HCT116 (cell line): ENCODE measurements at regions not wholly inside any gene's neighbourhood (a gene's known extent, or its start where the extent isn't known, plus 50 kb on each side); places are given as distances from the start of the nearest gene placed in this dataset.

Experiments
- ATAC-seq: fragments of 200-7000 bp; cut with Tn5 transposase; 2 replicates; pipeline ENCODE4 v1.9.1; 2020; ENCODE audit warnings: mild to moderate bottlenecking, moderate library complexity
- BruUV-seq: library from RNA; stranded (reverse); fragments of 400-500 nt; replicated peaks from 2 replicates; lab custom pipeline; 2021; lab: Mats Ljungman, UMichigan
- CTCF ChIA-PET: fragments of 300-600 bp; sonication (Branson Sonifier 250); formaldehyde crosslinking; loops from one replicate; lab custom pipeline; 2021; ENCODE audit warnings: antibody characterized with exemption; lab: Charles Lee
- POLR2A ChIA-PET: fragments of 300-600, 350-600 bp; sonication (Branson Sonifier 250); formaldehyde crosslinking; loops from one replicate; lab custom pipeline; 2021; ENCODE audit warnings: antibody characterized with exemption; lab: Charles Lee
- RAD21 ChIA-PET, 2 experiments: fragments of 300-600 bp; sonication (Branson Sonifier 250); formaldehyde crosslinking; loops; one replicate each; lab custom pipeline; 2023; ENCODE audit warnings: low total read pairs in 2 of 2; ENCODE audit not compliant: uncharacterized antibody in 2 of 2, unreplicated experiment in 2 of 2, low non-redundant PET in 1 of 2; lab: Charles Lee
- DNase-seq: peaks from one replicate; pipeline ENCODE4 v3.0.0-alpha.2; 2010; ENCODE audit warnings: low read depth, low spot score
- H2AFZ ChIP-seq: fragments of 200-600 bp; shearing (Covaris generic), sonication (generic); 2 replicates; pipeline ENCODE4 v1.6.1; 2017; ENCODE audit warnings: low read depth, mixed run types, mixed read lengths, antibody characterized with exemption, low read length; ENCODE audit not compliant: poor library complexity, severe bottlenecking
- H3K27ac ChIP-seq: 2 replicates; pipeline ENCODE4 v1.5.1; 2012; ENCODE audit warnings: low read depth, low read length
- H3K27me3 ChIP-seq: fragments of 200-600 bp; sonication (generic); 2 replicates; pipeline ENCODE4 v1.6.1; 2016; ENCODE audit warnings: mixed run types, low read length, mixed read lengths; ENCODE audit not compliant: insufficient read depth
- H3K36me3 ChIP-seq, 2 experiments: fragments of 200-500 bp in 1 of 2; fragments of 200-600 bp in 1 of 2; sonication (Bioruptor generic) in 1 of 2; sonication (generic) in 1 of 2; 2 replicates each; pipeline versions ENCODE4 v1.5.1 to v1.6.1; 2014 to 2016; ENCODE audit warnings: low read length in 2 of 2, inconsistent platforms in 1 of 2, mixed read lengths in 1 of 2, mixed run types in 1 of 2; ENCODE audit not compliant: insufficient read depth in 2 of 2, control insufficient read depth in 1 of 2
- H3K4me1 ChIP-seq, 2 experiments: fragments of 200-600 bp in 1 of 2; sonication (generic) in 1 of 2; 2 replicates each; pipeline versions ENCODE4 v1.5.1 to v1.6.1; 2012 to 2017; ENCODE audit warnings: low read length in 2 of 2, inconsistent platforms in 1 of 2, mild to moderate bottlenecking in 1 of 2, mixed read lengths in 1 of 2, mixed run types in 1 of 2, moderate library complexity in 1 of 2; ENCODE audit not compliant: insufficient read depth in 2 of 2, control insufficient read depth in 1 of 2
- H3K4me2 ChIP-seq: fragments of 200-600 bp; sonication (generic); 2 replicates; pipeline ENCODE4 v1.6.1; 2017; ENCODE audit warnings: mixed run types, low read length, mixed read lengths
- H3K4me3 ChIP-seq, 2 experiments: fragments of 200-600 bp in 1 of 2; sonication (generic) in 1 of 2; replicated peaks in 1 of 2; 2 replicates each; pipeline ENCODE4 v1.5.1; 2011 to 2016; ENCODE audit warnings: low read length in 2 of 2, control low read depth in 1 of 2, low read depth in 1 of 2, mild to moderate bottlenecking in 1 of 2, mixed read lengths in 1 of 2, mixed run types in 1 of 2
- H3K79me2 ChIP-seq: fragments of 200-600 bp; sonication (generic); 2 replicates; pipeline ENCODE4 v1.6.1; 2017; ENCODE audit warnings: mild to moderate bottlenecking, mixed run types, low read length, moderate library complexity, mixed read lengths; ENCODE audit not compliant: insufficient read depth
- H3K9ac ChIP-seq: fragments of 200-600 bp; sonication (generic); 2 replicates; pipeline ENCODE4 v1.6.1; 2016; ENCODE audit warnings: low read length, mixed read lengths
- H3K9me2 ChIP-seq: fragments of 200-600 bp; sonication (generic), shearing (Covaris generic); 2 replicates; pipeline ENCODE4 v1.6.1; 2017; ENCODE audit warnings: mixed run types, mild to moderate bottlenecking, moderate library complexity; ENCODE audit not compliant: insufficient read depth
- H3K9me3 ChIP-seq, 2 experiments: fragments of 200-500 bp in 1 of 2; fragments of 200-600 bp in 1 of 2; sonication (Bioruptor generic) in 1 of 2; sonication (generic) in 1 of 2; 2 replicates each; pipeline ENCODE4 v1.6.1; 2014 to 2017; ENCODE audit warnings: low read length in 2 of 2, mixed read lengths in 2 of 2, inconsistent platforms in 1 of 2, low read depth in 1 of 2, mild to moderate bottlenecking in 1 of 2, mixed run types in 1 of 2, moderate library complexity in 1 of 2; ENCODE audit not compliant: control insufficient read depth in 1 of 2, insufficient read depth in 1 of 2
- H4K20me1 ChIP-seq: fragments of 200-600 bp; sonication (generic), shearing (Covaris generic); 2 replicates; pipeline ENCODE4 v1.6.1; 2017; ENCODE audit warnings: mixed run types, mild to moderate bottlenecking, moderate library complexity; ENCODE audit not compliant: insufficient read depth
- ATF3 ChIP-seq: IDR thresholded peaks from 2 replicates; pipeline ENCODE4 v1.6.1; 2012
- CBX3 ChIP-seq: IDR thresholded peaks from 2 replicates; pipeline ENCODE4 v1.6.1; 2012; ENCODE audit warnings: low read depth
- CEBPB ChIP-seq: IDR thresholded peaks from 2 replicates; pipeline ENCODE4 v1.6.1; 2012; ENCODE audit warnings: low read depth
- EGR1 ChIP-seq: IDR thresholded peaks from 2 replicates; pipeline ENCODE4 v1.6.1; 2012; ENCODE audit warnings: low read depth
- ELF1 ChIP-seq: IDR thresholded peaks from 2 replicates; pipeline ENCODE4 v1.6.1; 2012; ENCODE audit warnings: low read depth, borderline replicate concordance
- EZH2 ChIP-seq: fragments of 200-600 bp; sonication (generic); IDR thresholded peaks from 2 replicates; pipeline ENCODE4 v1.6.1; 2017; ENCODE audit warnings: antibody characterized with exemption, mixed run types
- FOSL1 ChIP-seq: IDR thresholded peaks from 2 replicates; pipeline ENCODE4 v1.6.1; 2012; ENCODE audit warnings: low read depth
- REST ChIP-seq: IDR thresholded peaks from 2 replicates; pipeline ENCODE4 v1.6.1; 2012; ENCODE audit warnings: low read depth
- SIN3A ChIP-seq: IDR thresholded peaks from 2 replicates; pipeline ENCODE4 v1.6.1; 2012; ENCODE audit warnings: low read depth
- SP1 ChIP-seq: IDR thresholded peaks from 2 replicates; pipeline ENCODE4 v1.6.1; 2012; ENCODE audit warnings: low read depth
- TCF7L2 ChIP-seq: IDR thresholded peaks from 2 replicates; pipeline ENCODE4 v1.7.0; 2011; ENCODE audit warnings: borderline replicate concordance, inconsistent platforms; ENCODE audit not compliant: insufficient read depth, insufficient read length; ENCODE audit errors: extremely low read depth
- YY1 ChIP-seq: IDR thresholded peaks from 2 replicates; pipeline ENCODE4 v1.6.1; 2011; ENCODE audit warnings: low read length, low read depth, moderate library complexity, mild to moderate bottlenecking; ENCODE audit not compliant: insufficient replicate concordance; ENCODE audit errors: extremely low read depth
- ZBTB33 ChIP-seq: IDR thresholded peaks from 2 replicates; pipeline ENCODE4 v1.6.1; 2011; ENCODE audit warnings: mild to moderate bottlenecking, low read length, moderate library complexity; ENCODE audit not compliant: insufficient replicate concordance; ENCODE audit errors: extremely low read depth
- intact Hi-C: fragments of 100-400 bp; cut with micrococcal nuclease; formaldehyde crosslinking; loops from 2 replicates; pipeline ENCODE4 v1.10.0; 2022
- TF ChIP-seq, protein P1 (sequence below): IDR thresholded peaks from 2 replicates; pipeline ENCODE4 v1.6.1; 2012

DNA sequence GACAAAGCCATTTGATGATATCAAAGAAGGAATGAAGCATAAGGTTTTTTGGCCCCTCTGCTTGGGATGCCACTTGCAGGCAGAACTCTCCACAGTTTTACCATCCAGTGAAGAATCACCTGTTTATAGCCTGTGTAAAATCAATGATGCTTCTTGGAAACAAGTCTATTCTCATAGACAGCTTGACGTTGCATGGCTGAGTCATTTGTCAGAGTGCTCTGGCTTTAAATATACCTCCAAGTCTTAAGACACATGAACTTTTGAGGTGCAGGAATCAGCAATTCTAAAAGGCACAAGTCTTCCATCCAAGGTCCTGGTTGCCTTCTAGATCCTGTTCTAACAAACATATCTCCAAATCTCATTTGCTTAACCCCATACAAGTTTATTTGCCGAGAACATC lies 53.6 kb upstream of the KIRREL3 start:
- TF ChIP-seq, protein P1, sequence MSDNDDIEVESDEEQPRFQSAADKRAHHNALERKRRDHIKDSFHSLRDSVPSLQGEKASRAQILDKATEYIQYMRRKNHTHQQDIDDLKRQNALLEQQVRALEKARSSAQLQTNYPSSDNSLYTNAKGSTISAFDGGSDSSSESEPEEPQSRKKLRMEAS, result no peak
- TF ChIP-seq ATF3, result no peak
- no peak for TF ChIP-seq ELF1
- TF ChIP-seq EGR1, result no peak
- no peak for TF ChIP-seq ZBTB33
- TF ChIP-seq SIN3A, result no peak
- no peak for TF ChIP-seq CEBPB
- TF ChIP-seq TCF7L2, result no peak
- no peak for TF ChIP-seq YY1
- TF ChIP-seq CBX3, result no peak
- TF ChIP-seq FOSL1, result no peak
- TF ChIP-seq REST, result no peak
- no peak for TF ChIP-seq EZH2
- no peak for TF ChIP-seq SP1
- Histone ChIP-seq H3K9me3 (no peaks in the 10 kb centered on the region), H3K9ac (no peak overlapping the region), H4K20me1 (no peaks in the 10 kb centered on the region), H3K27ac (no peak overlapping the region), H3K4me3 (no peak overlapping the region), H3K27me3 (no peaks in the 10 kb centered on the region), H3K79me2 (no peaks in the 10 kb centered on the region), H3K4me1 (no peaks in the 10 kb centered on the region), H3K36me3 (no peaks in the 10 kb centered on the region), H3K9me2 (no peaks in the 10 kb centered on the region), H3K4me2 (no peak overlapping the region), H2AFZ (no peak overlapping the region)
- ChIA-PET CTCF (no interaction called here), RAD21 (no interaction called here), POLR2A (no interaction called here)
- ATAC-seq (no peak), DNase-seq (no peak)
- intact Hi-C loops, result no loop called here
- BruUV-seq, result no TSS peak
